Neural progenitor cell (in vitro differentiated cells): ENCODE measurements at regions not wholly inside any gene's neighbourhood (a gene's known extent, or its start where the extent isn't known, plus 50 kb on each side); places are given as distances from the start of the nearest gene placed in this dataset.

Source experiments
- DNase-seq: peaks from one replicate; pipeline ENCODE4 v3.0.0-alpha.2; 2016; ENCODE audit warnings: low spot score
- H2AFZ ChIP-seq: fragments of 200-600 bp; sonication (generic); replicated peaks from 2 replicates; pipeline ENCODE4 v1.6.1; 2016; ENCODE audit warnings: antibody characterized with exemption
- H3F3A ChIP-seq: fragments of 200-600 bp; sonication (generic); 2 replicates; pipeline ENCODE4 v1.6.1; 2016; ENCODE audit warnings: antibody characterized with exemption, low read depth
- H3K27ac ChIP-seq: fragments of 200-600 bp; sonication (generic); 2 replicates; pipeline ENCODE4 v1.5.1; 2016; ENCODE audit warnings: mild to moderate bottlenecking
- H3K27me3 ChIP-seq: fragments of 200-600 bp; sonication (generic); 2 replicates; pipeline ENCODE4 v1.6.1; 2016; ENCODE audit warnings: mild to moderate bottlenecking, moderate library complexity
- H3K36me3 ChIP-seq: fragments of 200-600 bp; sonication (generic); 2 replicates; pipeline ENCODE4 v1.5.1; 2016
- H3K4me1 ChIP-seq: fragments of 200-600 bp; sonication (generic); 2 replicates; pipeline ENCODE4 v1.6.1; 2016; ENCODE audit warnings: mixed run types
- H3K4me2 ChIP-seq: fragments of 200-600 bp; sonication (generic); 2 replicates; pipeline ENCODE4 v1.6.1; 2016
- H3K4me3 ChIP-seq: fragments of 200-600 bp; sonication (generic); 2 replicates; pipeline ENCODE4 v1.5.1; 2016
- H3K79me2 ChIP-seq: fragments of 200-600 bp; sonication (generic); 2 replicates; pipeline ENCODE4 v1.6.1; 2016; ENCODE audit warnings: low read depth
- H3K9ac ChIP-seq: fragments of 200-600 bp; sonication (generic); 2 replicates; pipeline ENCODE4 v1.6.1; 2016
- H3K9me3 ChIP-seq: fragments of 200-600 bp; sonication (generic); 2 replicates; pipeline ENCODE4 v1.5.1; 2016; ENCODE audit warnings: low read depth
- H4K20me1 ChIP-seq: fragments of 200-600 bp; sonication (generic); 2 replicates; pipeline ENCODE4 v1.6.1; 2016; ENCODE audit warnings: low read depth
- H3K27ac Mint-ChIP-seq: 3 replicates; pipeline ENCODE4 v1.8.0; 2021; ENCODE audit warnings: mixed read lengths
- H3K27me3 Mint-ChIP-seq: 2 replicates; pipeline ENCODE4 v1.8.0; 2022; ENCODE audit warnings: low read depth, mild to moderate bottlenecking, inconsistent platforms, moderate library complexity, mixed read lengths; ENCODE audit not compliant: insufficient read depth
- H3K36me3 Mint-ChIP-seq: 3 replicates; pipeline ENCODE4 v1.8.0; 2021; ENCODE audit warnings: mixed read lengths
- H3K4me1 Mint-ChIP-seq: 3 replicates; pipeline ENCODE4 v1.8.0; 2021; ENCODE audit warnings: mixed read lengths
- H3K4me3 Mint-ChIP-seq: 3 replicates; pipeline ENCODE4 v1.8.0; 2021; ENCODE audit warnings: mild to moderate bottlenecking, moderate library complexity, mixed read lengths
- H3K9me3 Mint-ChIP-seq: 3 replicates; pipeline ENCODE4 v1.8.0; 2020; ENCODE audit warnings: mixed read lengths
- EZH2 ChIP-seq: fragments of 200-600 bp; sonication (generic); IDR thresholded peaks from 2 replicates; pipeline ENCODE4 v1.6.1; 2017; ENCODE audit warnings: antibody characterized with exemption, mild to moderate bottlenecking, moderate library complexity
- EZH2phosphoT487 ChIP-seq: fragments of 200-600 bp; sonication (generic); IDR thresholded peaks from 2 replicates; pipeline ENCODE4 v1.6.1; 2017; ENCODE audit warnings: antibody characterized with exemption
- TF ChIP-seq, protein P1 (sequence below): fragments of 200-600 bp; sonication (generic); IDR thresholded peaks from 2 replicates; pipeline ENCODE4 v1.5.1; 2017; ENCODE audit warnings: antibody characterized with exemption, mild to moderate bottlenecking

DNA sequence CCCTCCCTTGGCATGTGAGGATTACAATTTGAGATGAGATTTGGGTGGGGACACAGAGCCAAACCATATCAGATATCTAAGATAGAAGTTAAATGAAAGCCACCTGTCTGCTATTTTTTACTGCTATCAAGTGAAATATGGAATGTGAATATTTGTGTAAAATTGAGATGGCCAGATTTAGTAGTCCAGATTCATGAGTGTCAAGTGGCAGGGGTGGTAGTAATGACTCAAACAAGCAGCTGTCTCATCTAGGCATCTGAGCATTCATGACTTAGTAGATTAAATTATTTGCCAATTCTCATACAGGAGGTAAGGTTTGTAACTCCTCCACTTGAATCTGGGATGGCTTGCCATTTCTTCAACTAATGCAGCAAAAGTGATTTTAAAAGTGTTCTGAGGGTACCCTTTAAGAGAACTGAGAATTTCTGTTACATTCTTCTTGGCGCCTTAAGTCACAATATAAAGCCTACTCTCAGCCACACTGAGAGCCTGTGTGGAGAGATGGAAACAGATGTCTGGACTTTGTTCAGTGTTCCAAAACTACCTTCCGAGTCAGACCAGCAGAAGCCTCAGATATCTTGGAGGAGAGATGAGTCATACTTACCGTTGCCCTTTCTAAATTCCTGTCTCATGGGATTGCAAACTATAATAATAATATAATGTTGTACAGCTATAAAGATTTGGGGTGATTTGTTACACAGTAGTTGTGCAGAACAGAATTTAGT, 1065.6 kb upstream of the TMPRSS15 start:
- Histone ChIP-seq H3K4me1 (no peaks in the 10 kb centered on the region), H3K9ac (no peak overlapping the region), H4K20me1 (no peaks in the 10 kb centered on the region), H3K4me2 (no peak overlapping the region), H3F3A (no peaks in the 10 kb centered on the region), H3K4me3 (no peak overlapping the region), H3K79me2 (no peaks in the 10 kb centered on the region), H2AFZ (no peak overlapping the region), H3K27me3 (no peaks in the 10 kb centered on the region), H3K27ac (no peak overlapping the region), H3K9me3 (no peaks in the 10 kb centered on the region), H3K36me3 (no peaks in the 10 kb centered on the region)
- H3K9me3 Mint-ChIP-seq, result peaks cover 14% of the 10 kb centered on the region
- H3K36me3 Mint-ChIP-seq, result no peaks in the 10 kb centered on the region
- H3K4me1 Mint-ChIP-seq, result no peaks in the 10 kb centered on the region
- TF ChIP-seq EZH2phosphoT487 (no peak), EZH2 (no peak)
- TF ChIP-seq, protein P1, sequence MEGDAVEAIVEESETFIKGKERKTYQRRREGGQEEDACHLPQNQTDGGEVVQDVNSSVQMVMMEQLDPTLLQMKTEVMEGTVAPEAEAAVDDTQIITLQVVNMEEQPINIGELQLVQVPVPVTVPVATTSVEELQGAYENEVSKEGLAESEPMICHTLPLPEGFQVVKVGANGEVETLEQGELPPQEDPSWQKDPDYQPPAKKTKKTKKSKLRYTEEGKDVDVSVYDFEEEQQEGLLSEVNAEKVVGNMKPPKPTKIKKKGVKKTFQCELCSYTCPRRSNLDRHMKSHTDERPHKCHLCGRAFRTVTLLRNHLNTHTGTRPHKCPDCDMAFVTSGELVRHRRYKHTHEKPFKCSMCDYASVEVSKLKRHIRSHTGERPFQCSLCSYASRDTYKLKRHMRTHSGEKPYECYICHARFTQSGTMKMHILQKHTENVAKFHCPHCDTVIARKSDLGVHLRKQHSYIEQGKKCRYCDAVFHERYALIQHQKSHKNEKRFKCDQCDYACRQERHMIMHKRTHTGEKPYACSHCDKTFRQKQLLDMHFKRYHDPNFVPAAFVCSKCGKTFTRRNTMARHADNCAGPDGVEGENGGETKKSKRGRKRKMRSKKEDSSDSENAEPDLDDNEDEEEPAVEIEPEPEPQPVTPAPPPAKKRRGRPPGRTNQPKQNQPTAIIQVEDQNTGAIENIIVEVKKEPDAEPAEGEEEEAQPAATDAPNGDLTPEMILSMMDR, result no peak
- DNase-seq, result no peak
- H3K27ac Mint-ChIP-seq, result no peak overlapping the region
- H3K27me3 Mint-ChIP-seq, result peaks cover 2% of the 10 kb centered on the region
- H3K4me3 Mint-ChIP-seq, result no peak overlapping the region

DNA sequence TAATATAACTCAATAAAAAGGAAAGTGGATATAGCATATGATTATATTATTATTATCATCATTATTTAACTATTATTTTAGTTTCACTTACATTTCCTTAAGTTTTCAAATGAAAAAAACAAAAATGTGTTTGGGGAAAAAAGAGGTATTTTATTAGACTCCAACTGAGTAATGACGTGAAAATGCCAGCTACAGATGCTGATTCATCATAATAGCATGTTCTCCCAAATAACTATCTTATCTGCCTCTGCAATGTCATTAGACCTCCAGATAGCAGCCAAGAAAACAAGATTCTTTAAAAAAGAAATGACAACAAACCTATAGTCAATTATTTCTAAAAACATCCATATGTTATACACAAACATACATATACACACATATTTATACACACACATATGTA, 1071.9 kb upstream of the TMPRSS15 start:
- TF ChIP-seq EZH2phosphoT487, result no peak
- TF ChIP-seq EZH2, result no peak
- TF ChIP-seq, protein P1, result no peak
- Histone ChIP-seq H3K27me3 (no peaks in the 10 kb centered on the region), H3K27ac (no peak overlapping the region), H3K4me1 (no peaks in the 10 kb centered on the region), H3K4me3 (no peak overlapping the region), H3K4me2 (no peak overlapping the region), H3K9me3 (no peaks in the 10 kb centered on the region), H3F3A (no peaks in the 10 kb centered on the region), H2AFZ (no peak overlapping the region), H3K9ac (no peak overlapping the region), H3K79me2 (no peaks in the 10 kb centered on the region), H3K36me3 (no peaks in the 10 kb centered on the region), H4K20me1 (no peaks in the 10 kb centered on the region)
- H3K27ac Mint-ChIP-seq, result no peak overlapping the region
- peaks cover 2% of the 10 kb centered on the region for H3K27me3 Mint-ChIP-seq
- H3K4me1 Mint-ChIP-seq, result no peaks in the 10 kb centered on the region
- H3K9me3 Mint-ChIP-seq, result peaks cover 11% of the 10 kb centered on the region
- no peak overlapping the region for H3K4me3 Mint-ChIP-seq
- no peak for DNase-seq
- no peaks in the 10 kb centered on the region for H3K36me3 Mint-ChIP-seq

DNA sequence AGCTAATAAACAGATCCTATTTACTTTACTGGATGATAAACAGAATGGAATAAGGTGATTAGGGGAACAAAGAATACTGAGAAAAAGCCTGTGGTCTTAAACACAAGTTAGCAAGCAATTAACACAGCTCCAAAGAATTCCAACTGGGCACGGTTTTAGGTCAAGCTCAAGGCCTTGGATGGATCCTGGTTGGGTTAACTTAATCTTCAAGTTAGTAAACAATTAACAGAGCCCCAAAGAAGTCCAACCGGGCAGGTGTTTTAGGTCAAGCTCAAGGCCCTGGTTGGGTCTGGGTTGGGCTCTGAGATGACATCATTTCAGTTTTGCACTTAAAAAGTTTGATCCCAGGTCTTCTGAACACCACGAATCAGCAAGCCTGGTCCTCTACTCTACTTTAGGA, 1086.3 kb upstream of the TMPRSS15 start:
- Histone ChIP-seq H3K4me2 (no peak overlapping the region), H3K9ac (no peak overlapping the region), H3K4me3 (no peak overlapping the region), H3K4me1 (no peaks in the 10 kb centered on the region), H2AFZ (no peak overlapping the region), H3K27ac (no peak overlapping the region), H3K27me3 (no peaks in the 10 kb centered on the region), H4K20me1 (no peaks in the 10 kb centered on the region), H3K9me3 (no peaks in the 10 kb centered on the region), H3F3A (no peaks in the 10 kb centered on the region), H3K36me3 (no peaks in the 10 kb centered on the region), H3K79me2 (no peaks in the 10 kb centered on the region)
- Mint-ChIP-seq H3K4me3 (no peak overlapping the region), H3K27me3 (peaks cover 3% of the 10 kb centered on the region), H3K4me1 (peaks cover 12% of the 10 kb centered on the region), H3K27ac (no peak overlapping the region), H3K36me3 (no peaks in the 10 kb centered on the region), H3K9me3 (peaks cover 3% of the 10 kb centered on the region)
- TF ChIP-seq, protein P1, result no peak
- TF ChIP-seq EZH2phosphoT487 (no peak), EZH2 (no peak)
- DNase-seq, result no peak
